COLO829 (cell line): ENCODE measurements at regions not wholly inside any gene's neighbourhood (a gene's known extent, or its start where the extent isn't known, plus 50 kb on each side); places are given as distances from the start of the nearest gene placed in this dataset.
A peak's percentile ranks its signal among the peaks of the same experiment; 100 is the strongest.
"Not testable (repeated sequence)": the region's sequence is repeated elsewhere in the genome, so short reads cannot be mapped to it uniquely, and the experiment has no call there.

Source experiments
- DNase-seq: peaks from one replicate; pipeline ENCODE4 v3.0.0; 2012; ENCODE audit warnings: low spot score

GRCh38 chr16:21516705-21517040, 82.7 kb upstream of the METTL9 start:
- DNase-seq = not testable (repeated sequence)

GRCh38 chr16:21517263-21517662, 82.1 kb upstream of the METTL9 start:
- DNase-seq = not testable (repeated sequence)

- not testable (repeated sequence) for DNase-seq
These were observed 79.8 kb upstream of the METTL9 start for GRCh38 chr16:21519361-21520133.

- peak; percentile 57 for DNase-seq
These were observed 79.0 kb upstream of the METTL9 start for GRCh38 chr16:21520134-21521047.

GRCh38 chr16:21521048-21521389, 78.4 kb upstream of the METTL9 start:
- not testable (repeated sequence) for DNase-seq

GRCh38 chr16:21521390-21522143, 77.8 kb upstream of the METTL9 start:
- DNase-seq = not testable (repeated sequence)

GRCh38 chr16:21522846-21523245, 76.5 kb upstream of the METTL9 start:
- DNase-seq = not testable (repeated sequence)

- DNase-seq = no peak
These were observed 75.8 kb upstream of the METTL9 start for GRCh38 chr16:21523411-21524067.

- DNase-seq = no peak
These were observed 75.2 kb upstream of the METTL9 start for GRCh38 chr16:21524068-21524751.

GRCh38 chr16:21524752-21525028, 74.7 kb upstream of the METTL9 start:
- not testable (repeated sequence) for DNase-seq

- not testable (repeated sequence) for DNase-seq
These were observed 74.1 kb upstream of the METTL9 start for GRCh38 chr16:21525029-21525895.

- DNase-seq = not testable (repeated sequence)
These were observed 73.1 kb upstream of the METTL9 start for GRCh38 chr16:21525956-21526922.

- DNase-seq = no peak
These were observed 72.2 kb upstream of the METTL9 start for GRCh38 chr16:21526923-21527807.

- not testable (repeated sequence) for DNase-seq
These were observed 70.2 kb upstream of the METTL9 start for GRCh38 chr16:21529060-21529658.

GRCh38 chr16:21530729-21531383, 68.5 kb upstream of the METTL9 start:
- not testable (repeated sequence) for DNase-seq

- not testable (repeated sequence) for DNase-seq
These were observed 66.4 kb upstream of the METTL9 start for GRCh38 chr16:21532996-21533395.

- DNase-seq = not testable (repeated sequence)
These were observed 65.9 kb upstream of the METTL9 start for GRCh38 chr16:21533474-21533873.
